Esophagus (tissue), 2 donors: ENCODE measurements at regions not wholly inside any gene's neighbourhood (a gene's known extent, or its start where the extent isn't known, plus 50 kb on each side); places are given as distances from the start of the nearest gene placed in this dataset.

Experiments used
- H3K27ac ChIP-seq, 2 donors: one replicate each; pipeline ENCODE4 v1.5.1; 2013; ENCODE audit warnings: low read depth in 2 of 2, mild to moderate bottlenecking in 2 of 2, inconsistent platforms in 1 of 2, low read length in 1 of 2, moderate library complexity in 1 of 2
- H3K27me3 ChIP-seq, 2 donors: one replicate each; pipeline ENCODE4 v1.6.1; 2013; ENCODE audit warnings: low read length in 2 of 2, control low read depth in 1 of 2, mild to moderate bottlenecking in 1 of 2; ENCODE audit not compliant: insufficient read depth in 2 of 2, control insufficient read depth in 1 of 2
- H3K36me3 ChIP-seq, 2 donors: one replicate each; pipeline ENCODE4 v1.6.1; 2013; ENCODE audit warnings: low read length in 1 of 2; ENCODE audit not compliant: control insufficient read depth in 2 of 2, insufficient read depth in 2 of 2
- H3K4me1 ChIP-seq, 2 donors: one replicate each; pipeline ENCODE4 v1.6.1; 2013; ENCODE audit warnings: low read length in 1 of 2; ENCODE audit not compliant: control insufficient read depth in 2 of 2, insufficient read depth in 2 of 2
- H3K4me3 ChIP-seq, 2 donors: one replicate each; pipeline ENCODE4 v1.5.1; 2013; ENCODE audit warnings: low read length in 2 of 2, mild to moderate bottlenecking in 2 of 2, low read depth in 1 of 2, moderate library complexity in 1 of 2
- H3K9me3 ChIP-seq, 2 donors: one replicate each; pipeline ENCODE4 v1.6.1; 2013; ENCODE audit warnings: mild to moderate bottlenecking in 2 of 2, low read depth in 1 of 2, low read length in 1 of 2, moderate library complexity in 1 of 2; ENCODE audit not compliant: control insufficient read depth in 2 of 2, insufficient read depth in 1 of 2
- WGBS, 2 donors: extraction: QIAGEN DNeasy Blood & Tissue Kit; methylation state at CpG; one replicate each; pipeline ENCODE4 v1.1.7; 2013; 5-methylcytosine and 5-hydroxymethylcytosine counted together
- donor health status: healthy with polysubstance abuse.
- donor health status: Bipolar disorder and iron deficiency.

GRCh38 chr15:60076045-60076444 is 71.9 kb downstream of the FOXB1 start:
- Histone ChIP-seq H3K27ac (no peak overlapping the region), H3K4me1 (no peaks in the 10 kb centered on the region), H3K9me3 (peaks cover 0 to 3% of the 10 kb centered on the region in 2 donors), H3K36me3 (no peaks in the 10 kb centered on the region), H3K4me3 (no peak overlapping the region), H3K27me3 (no peaks in the 10 kb centered on the region)
- WGBS, 2 donors: 80 to 81% methylated on average over 5 of the region's 5 CpGs

GRCh38 chr15:60076582-60077276 is 72.6 kb downstream of the FOXB1 start:
- no peaks in the 10 kb centered on the region for H3K36me3 ChIP-seq
- H3K4me3 ChIP-seq: no peak overlapping the region
- H3K27me3 ChIP-seq: no peaks in the 10 kb centered on the region
- H3K27ac ChIP-seq: no peak overlapping the region
- 62 to 70% methylated on average over 11 of the region's 11 CpGs for WGBS, 2 donors
- H3K9me3 ChIP-seq: peaks cover 0 to 3% of the 10 kb centered on the region in 2 donors
- no peaks in the 10 kb centered on the region for H3K4me1 ChIP-seq

- 65 to 73% methylated on average over 11 of the region's 11 CpGs for WGBS, 2 donors
- Histone ChIP-seq H3K27me3 (no peaks in the 10 kb centered on the region), H3K36me3 (no peaks in the 10 kb centered on the region), H3K27ac (no peak overlapping the region), H3K9me3 (peaks cover 0 to 3% of the 10 kb centered on the region in 2 donors), H3K4me1 (no peaks in the 10 kb centered on the region), H3K4me3 (no peak overlapping the region)
These were observed 73.7 kb downstream of the FOXB1 start for GRCh38 chr15:60077581-60078359.

- Histone ChIP-seq H3K4me3 (no peak overlapping the region), H3K36me3 (no peaks in the 10 kb centered on the region), H3K9me3 (no peaks in the 10 kb centered on the region), H3K27ac (no peak overlapping the region), H3K27me3 (no peaks in the 10 kb centered on the region), H3K4me1 (no peaks in the 10 kb centered on the region)
- 78 to 85% methylated on average over 2 of the region's 2 CpGs for WGBS, 2 donors
These were observed 75.1 kb downstream of the FOXB1 start for GRCh38 chr15:60079210-60079609.

- WGBS, 2 donors: 87 to 90% methylated on average over 3 of the region's 3 CpGs
- H3K4me3 ChIP-seq: no peak overlapping the region
- H3K27ac ChIP-seq: no peak overlapping the region
- H3K27me3 ChIP-seq: no peaks in the 10 kb centered on the region
- H3K4me1 ChIP-seq: no peaks in the 10 kb centered on the region
- no peaks in the 10 kb centered on the region for H3K9me3 ChIP-seq
- H3K36me3 ChIP-seq: no peaks in the 10 kb centered on the region
These were observed 77.9 kb downstream of the FOXB1 start for GRCh38 chr15:60081976-60082375.

GRCh38 chr15:60083318-60083717 is 79.2 kb downstream of the FOXB1 start:
- H3K36me3 ChIP-seq: no peaks in the 10 kb centered on the region
- 83% methylated on average over 3 of the region's 3 CpGs for WGBS, 2 donors
- no peak overlapping the region for H3K4me3 ChIP-seq
- H3K27me3 ChIP-seq: no peaks in the 10 kb centered on the region
- no peak overlapping the region for H3K27ac ChIP-seq
- no peaks in the 10 kb centered on the region for H3K9me3 ChIP-seq
- no peaks in the 10 kb centered on the region for H3K4me1 ChIP-seq

GRCh38 chr15:60086681-60087429 is 82.7 kb downstream of the FOXB1 start:
- Histone ChIP-seq H3K27ac (no peak overlapping the region), H3K4me1 (no peaks in the 10 kb centered on the region), H3K36me3 (no peaks in the 10 kb centered on the region), H3K27me3 (peaks cover 0 to 2% of the 10 kb centered on the region in 2 donors), H3K9me3 (no peaks in the 10 kb centered on the region), H3K4me3 (no peak overlapping the region)
- WGBS, 2 donors: 55 to 57% methylated on average over 8 of the region's 8 CpGs

GRCh38 chr15:60087561-60087960 is 83.5 kb downstream of the FOXB1 start:
- Histone ChIP-seq H3K36me3 (no peaks in the 10 kb centered on the region), H3K27me3 (peaks cover 0 to 2% of the 10 kb centered on the region in 2 donors), H3K27ac (no peak overlapping the region), H3K4me1 (no peaks in the 10 kb centered on the region), H3K9me3 (no peaks in the 10 kb centered on the region), H3K4me3 (no peak overlapping the region)

- Histone ChIP-seq H3K4me1 (peaks cover 3% of the 10 kb centered on the region in 2 donors), H3K27me3 (peaks cover 0 to 2% of the 10 kb centered on the region in 2 donors), H3K9me3 (no peaks in the 10 kb centered on the region), H3K4me3 (no peak overlapping the region), H3K36me3 (no peaks in the 10 kb centered on the region), H3K27ac (no peak overlapping the region)
- 46 to 48% methylated on average over 3 of the region's 3 CpGs for WGBS, 2 donors
These were observed 86.6 kb downstream of the FOXB1 start for GRCh38 chr15:60090747-60091146.
